ENCODE measurements at regions not wholly inside any gene's neighbourhood (a gene's known extent, or its start where the extent isn't known, plus 50 kb on each side); places are given as distances from the start of the nearest gene placed in this dataset.

GRCh38 chr17:83006515-83007455 is 72.6 kb upstream of the METRNL start:
- H3K79me2 ChIP-seq (ENCODE audit: control insufficient read depth, insufficient read depth, low read length), result no peaks in the 10 kb centered on the region
- H3K4me2 ChIP-seq (ENCODE audit: insufficient read depth, low read length), result no peak overlapping the region
- H4K20me1 ChIP-seq (replicated peaks; ENCODE audit: control insufficient read depth, insufficient read depth, low read length), result no peaks in the 10 kb centered on the region
- in situ Hi-C loops (cut with MboI) (no loop called here), intact Hi-C loops (cut with micrococcal nuclease) (no loop called here)
- DNase-seq (ENCODE audit: extremely low read depth in 1 of 4, low spot score in 3 of 4), result no peak
- BruUV-seq (replicated peaks), result no TSS peak
- peaks cover 9% of the 10 kb centered on the region; the same call in 1 of the 2 replicates for H3K9me3 ChIP-seq (replicated peaks; ENCODE audit: control insufficient read depth, insufficient read depth, low read depth, low read length)
- no peak overlapping the region for H3K27ac ChIP-seq (ENCODE audit: extremely low read depth, low read depth, low read length)
- TF ChIP-seq ELF1 (tag; IDR thresholded peaks at IDR 0.05) (no peak), NFATC3 (IDR thresholded peaks at IDR 0.05) (no peak), COPS2 (conservative IDR thresholded peaks at IDR 0.05) (no peak), NR1H2 (CRISPR knock-in tag; IDR thresholded peaks at IDR 0.05) (no peak), CREB3 (tag; conservative IDR thresholded peaks at IDR 0.05; ENCODE audit: low read depth) (no peak), L3MBTL2 (IDR thresholded peaks at IDR 0.05) (no peak), NBN (IDR thresholded peaks at IDR 0.05; ENCODE audit: low read depth) (no peak), RFX7 (CRISPR knock-in tag; IDR thresholded peaks at IDR 0.05) (no peak)
- no peak overlapping the region for H3K4me3 ChIP-seq
- no peak overlapping the region for H3K9ac ChIP-seq (ENCODE audit: insufficient read depth in 1 of 2, low read depth in 2 of 2, low read length in 2 of 2)
- H3K4me1 ChIP-seq (replicated peaks in 1 of 2; ENCODE audit: control insufficient read depth in 2 of 2, insufficient read depth in 2 of 2, low read length in 2 of 2), result peaks cover 0 to 9% of the 10 kb centered on the region in 2 experiments; a peak in 1 of 5 replicates
- no peaks in the 10 kb centered on the region for H3K9me1 ChIP-seq (ENCODE audit: control insufficient read depth, insufficient read depth, low read length)
- no peak overlapping the region for H2AFZ ChIP-seq (ENCODE audit: low read depth, low read length)
- FAIRE-seq, result no peak
- POLR2A ChIA-PET, result no interaction called here
- H3K27me3 ChIP-seq (ENCODE audit: control insufficient read depth in 2 of 2, insufficient read depth in 2 of 2, low read length in 2 of 2), result no peaks in the 10 kb centered on the region
- no peak for ATAC-seq
- H3K36me3 ChIP-seq (ENCODE audit: control insufficient read depth, insufficient read depth, low read length), result peaks cover 10% of the 10 kb centered on the region; the same call in 1 of the 3 replicates
- CTCF ChIA-PET (ENCODE audit: low intra/inter-chr PET ratio), result no interaction called here
- WGBS (ENCODE audit: insufficient coverage, low coverage, missing lambda C conversion rate), result 89% methylated on average over 33 of the region's 38 CpGs

Data from K562 (cell line).